ENCODE measurements at regions not wholly inside any gene's neighbourhood (a gene's known extent, or its start where the extent isn't known, plus 50 kb on each side); places are given as distances from the start of the nearest gene placed in this dataset.

DNA sequence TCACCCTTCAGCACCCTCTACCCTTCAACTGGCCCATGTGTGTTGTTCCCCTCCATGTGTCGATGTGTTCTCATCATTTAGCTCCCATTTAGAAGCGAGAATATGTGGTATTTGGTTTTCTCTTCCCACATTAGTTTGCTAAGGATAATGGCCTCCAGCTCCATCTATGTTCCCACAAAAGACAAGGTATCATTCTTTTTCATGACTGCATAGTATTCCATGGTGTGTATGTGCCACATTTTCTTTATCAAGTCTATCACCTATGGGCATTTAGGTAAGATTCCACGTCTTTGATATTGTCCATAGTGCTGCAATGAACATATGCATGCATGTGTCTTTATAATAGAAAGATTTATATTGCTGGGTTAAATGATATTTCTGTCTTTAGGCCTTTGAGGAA lies 325.1 kb upstream of the ADAMTS16 start:
- no peak for TF ChIP-seq POLR2A (IDR thresholded peaks at IDR 0.05)
- TF ChIP-seq, protein P1, sequence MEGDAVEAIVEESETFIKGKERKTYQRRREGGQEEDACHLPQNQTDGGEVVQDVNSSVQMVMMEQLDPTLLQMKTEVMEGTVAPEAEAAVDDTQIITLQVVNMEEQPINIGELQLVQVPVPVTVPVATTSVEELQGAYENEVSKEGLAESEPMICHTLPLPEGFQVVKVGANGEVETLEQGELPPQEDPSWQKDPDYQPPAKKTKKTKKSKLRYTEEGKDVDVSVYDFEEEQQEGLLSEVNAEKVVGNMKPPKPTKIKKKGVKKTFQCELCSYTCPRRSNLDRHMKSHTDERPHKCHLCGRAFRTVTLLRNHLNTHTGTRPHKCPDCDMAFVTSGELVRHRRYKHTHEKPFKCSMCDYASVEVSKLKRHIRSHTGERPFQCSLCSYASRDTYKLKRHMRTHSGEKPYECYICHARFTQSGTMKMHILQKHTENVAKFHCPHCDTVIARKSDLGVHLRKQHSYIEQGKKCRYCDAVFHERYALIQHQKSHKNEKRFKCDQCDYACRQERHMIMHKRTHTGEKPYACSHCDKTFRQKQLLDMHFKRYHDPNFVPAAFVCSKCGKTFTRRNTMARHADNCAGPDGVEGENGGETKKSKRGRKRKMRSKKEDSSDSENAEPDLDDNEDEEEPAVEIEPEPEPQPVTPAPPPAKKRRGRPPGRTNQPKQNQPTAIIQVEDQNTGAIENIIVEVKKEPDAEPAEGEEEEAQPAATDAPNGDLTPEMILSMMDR (IDR thresholded peaks at IDR 0.05): no peak
- TF ChIP-seq EP300 (IDR thresholded peaks at IDR 0.05): no peak

Data from ovary (tissue), 3 donors.